SK-N-SH treated with all-trans-retinoic acid at 6 μM for 48 hours (cell line): ENCODE measurements at regions not wholly inside any gene's neighbourhood (a gene's known extent, or its start where the extent isn't known, plus 50 kb on each side); places are given as distances from the start of the nearest gene placed in this dataset.

Experiments
- ATAC-seq: fragments of 200-7000 bp; cut with Tn5 transposase; 3 replicates; pipeline ENCODE4 v1.9.1; 2020; ENCODE audit warnings: mild to moderate bottlenecking, moderate library complexity
- ARNTL ChIP-seq: fragments of 450-650 bp; formaldehyde crosslinking; IDR thresholded peaks from 2 replicates; pipeline ENCODE4 v1.5.0; 2020; ENCODE audit warnings: low read depth, mild to moderate bottlenecking, moderate library complexity, borderline replicate concordance
- CSDC2 ChIP-seq: fragments of 250-450 bp; sonication (Bioruptor Pico); IDR thresholded peaks from 2 replicates; pipeline ENCODE4 v1.5.0; 2020; ENCODE audit warnings: mild to moderate bottlenecking, moderate library complexity
- ESRRG ChIP-seq: fragments of 250-450 bp; sonication (Bioruptor Pico); IDR thresholded peaks from 2 replicates; pipeline ENCODE4 v1.6.1; 2021; ENCODE audit warnings: mild to moderate bottlenecking
- GLIS3 ChIP-seq: fragments of 250-450 bp; sonication (Bioruptor Pico); IDR thresholded peaks from 2 replicates; pipeline ENCODE4 v1.5.0; 2020; ENCODE audit warnings: mild to moderate bottlenecking, moderate library complexity
- ISL1 ChIP-seq: fragments of 250-450 bp; sonication (Bioruptor Pico); IDR thresholded peaks from 2 replicates; pipeline ENCODE4 v2.1.2; 2022; ENCODE audit warnings: mild to moderate bottlenecking, moderate library complexity
- OSR1 ChIP-seq: fragments of 250-450 bp; sonication (Bioruptor Pico); IDR thresholded peaks from 2 replicates; pipeline ENCODE4 v1.8.0; 2022; ENCODE audit warnings: moderate library complexity, mild to moderate bottlenecking, inconsistent platforms
- PPARA ChIP-seq: fragments of 250-450 bp; sonication (Bioruptor Pico); IDR thresholded peaks from 2 replicates; pipeline ENCODE4 v1.5.0; 2020; ENCODE audit warnings: mild to moderate bottlenecking, borderline replicate concordance
- RARB ChIP-seq: fragments of 250-450 bp; sonication (Bioruptor Pico); IDR thresholded peaks from 2 replicates; pipeline ENCODE4 v1.8.0; 2021; ENCODE audit warnings: mild to moderate bottlenecking, moderate library complexity
- SNAI2 ChIP-seq: fragments of 250-450 bp; sonication (Bioruptor Pico); IDR thresholded peaks from 2 replicates; pipeline ENCODE4 v1.5.0; 2020; ENCODE audit warnings: mild to moderate bottlenecking, moderate library complexity
- TCF4 ChIP-seq: fragments of 250-450 bp; sonication (Bioruptor Pico); IDR thresholded peaks from 2 replicates; pipeline ENCODE4 v1.8.0; 2021; ENCODE audit warnings: mild to moderate bottlenecking, moderate library complexity, borderline replicate concordance
- TOX ChIP-seq: fragments of 250-450 bp; sonication (Bioruptor Pico); IDR thresholded peaks from 2 replicates; pipeline ENCODE4 v1.8.0; 2021; ENCODE audit warnings: mild to moderate bottlenecking, moderate library complexity, borderline replicate concordance
- ZFP30 ChIP-seq: fragments of 450-650 bp; formaldehyde crosslinking; IDR thresholded peaks from 2 replicates; pipeline ENCODE4 v1.5.0; 2022; ENCODE audit warnings: mild to moderate bottlenecking, moderate library complexity
- ZNF565 ChIP-seq: fragments of 450-650 bp; formaldehyde crosslinking; conservative IDR thresholded peaks from 2 replicates; pipeline ENCODE4 v1.5.0; 2020; ENCODE audit warnings: low read depth, mild to moderate bottlenecking, moderate library complexity
- ZNF70 ChIP-seq: fragments of 450-650 bp; formaldehyde crosslinking; IDR thresholded peaks from 2 replicates; pipeline ENCODE4 v1.5.0; 2020; ENCODE audit warnings: mild to moderate bottlenecking, moderate library complexity
- ZNF8 ChIP-seq: fragments of 450-650 bp; formaldehyde crosslinking; IDR thresholded peaks from 2 replicates; pipeline ENCODE4 v1.5.0; 2020; ENCODE audit warnings: mild to moderate bottlenecking, moderate library complexity
- TF ChIP-seq, protein P1 (sequence below): fragments of 250-450 bp; sonication (Bioruptor Pico); IDR thresholded peaks from 2 replicates; pipeline ENCODE4 v1.5.0; 2020; ENCODE audit warnings: mild to moderate bottlenecking, moderate library complexity
- TF ChIP-seq, protein P2 (sequence below): fragments of 250-450 bp; sonication (Bioruptor Pico); IDR thresholded peaks from 2 replicates; pipeline ENCODE4 v1.5.1; 2020; ENCODE audit warnings: low read depth, mild to moderate bottlenecking, moderate library complexity
- TF ChIP-seq, protein P3 (sequence below): fragments of 250-450 bp; sonication (Bioruptor Pico); IDR thresholded peaks from 2 replicates; pipeline ENCODE4 v1.8.0; 2020; ENCODE audit warnings: mild to moderate bottlenecking, moderate library complexity, borderline replicate concordance
- TF ChIP-seq, protein P4 (sequence below): fragments of 250-450 bp; sonication (Bioruptor Pico); IDR thresholded peaks from 2 replicates; pipeline ENCODE4 v1.8.0; 2021; ENCODE audit warnings: low read depth, mild to moderate bottlenecking, moderate library complexity, borderline replicate concordance

DNA sequence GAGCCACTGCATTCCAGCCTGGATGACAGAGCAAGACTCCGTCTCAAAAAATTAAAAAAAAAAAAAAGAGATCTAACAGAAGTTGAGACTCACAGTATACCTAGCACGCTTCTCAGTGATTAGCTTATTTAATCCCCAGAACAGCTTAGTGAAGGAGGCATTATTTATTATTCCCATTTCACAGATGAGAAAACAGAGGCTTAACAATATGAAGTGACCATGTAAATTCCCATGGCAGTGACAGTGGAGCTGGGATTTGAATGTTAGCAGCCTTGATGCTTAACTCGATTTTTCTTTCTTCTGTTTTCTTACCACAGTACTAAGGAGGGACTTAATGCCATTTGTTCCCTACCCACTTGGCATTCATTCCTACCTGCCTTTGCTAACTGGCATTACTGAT lies 89.9 kb upstream of the ZNF217 start:
- TF ChIP-seq ARNTL (CRISPR knock-in tag) (no peak), ZFP30 (CRISPR knock-in tag) (no peak), ESRRG (CRISPR knock-in tag) (no peak)
- TF ChIP-seq, all 23 proteins: peak for 0
- no peak for ATAC-seq

DNA sequence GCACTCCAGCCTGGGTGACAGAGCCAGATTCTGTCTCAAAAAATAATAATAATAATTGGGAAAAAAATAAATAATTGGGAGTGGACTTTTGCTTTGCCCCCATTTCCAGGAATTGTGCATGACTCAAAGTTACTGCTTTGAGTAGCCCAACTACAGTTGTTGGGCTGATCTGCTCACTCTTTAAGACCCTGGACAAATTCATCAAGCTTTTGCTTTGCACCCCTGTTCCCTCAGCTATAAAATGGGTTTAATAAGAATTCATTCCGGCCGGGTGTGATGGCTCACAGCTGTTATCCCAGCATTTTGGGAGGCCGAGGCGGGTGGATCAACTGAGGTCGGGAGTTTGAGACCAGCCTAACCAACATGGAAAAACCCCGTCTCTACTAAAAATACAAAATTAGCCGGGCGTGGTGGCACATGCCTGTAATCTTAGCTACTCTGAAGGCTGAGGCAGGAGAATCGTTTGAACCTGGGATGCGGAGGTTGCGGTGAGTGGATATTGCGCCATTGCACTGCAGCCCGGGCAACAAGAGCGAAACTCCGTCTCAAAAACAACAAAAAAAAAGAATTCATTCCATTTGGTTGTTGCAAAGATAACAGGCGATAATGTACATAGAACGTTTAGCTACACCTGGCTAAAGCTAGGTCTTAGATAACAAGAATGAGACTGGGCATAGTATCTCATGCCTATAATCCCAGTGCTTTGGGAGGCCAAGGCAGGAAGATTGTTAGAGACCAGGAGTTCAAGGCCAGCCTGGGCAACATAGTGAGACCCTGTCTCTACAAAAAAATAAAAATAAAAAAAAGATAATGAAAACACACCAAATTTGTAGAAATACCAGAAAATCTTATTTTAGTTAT lies 87.9 kb upstream of the ZNF217 start:
- ATAC-seq: no peak
- no peak for TF ChIP-seq SNAI2 (CRISPR knock-in tag)
- no peak for TF ChIP-seq ZFP30 (CRISPR knock-in tag)
- no peak for TF ChIP-seq ZNF70

DNA sequence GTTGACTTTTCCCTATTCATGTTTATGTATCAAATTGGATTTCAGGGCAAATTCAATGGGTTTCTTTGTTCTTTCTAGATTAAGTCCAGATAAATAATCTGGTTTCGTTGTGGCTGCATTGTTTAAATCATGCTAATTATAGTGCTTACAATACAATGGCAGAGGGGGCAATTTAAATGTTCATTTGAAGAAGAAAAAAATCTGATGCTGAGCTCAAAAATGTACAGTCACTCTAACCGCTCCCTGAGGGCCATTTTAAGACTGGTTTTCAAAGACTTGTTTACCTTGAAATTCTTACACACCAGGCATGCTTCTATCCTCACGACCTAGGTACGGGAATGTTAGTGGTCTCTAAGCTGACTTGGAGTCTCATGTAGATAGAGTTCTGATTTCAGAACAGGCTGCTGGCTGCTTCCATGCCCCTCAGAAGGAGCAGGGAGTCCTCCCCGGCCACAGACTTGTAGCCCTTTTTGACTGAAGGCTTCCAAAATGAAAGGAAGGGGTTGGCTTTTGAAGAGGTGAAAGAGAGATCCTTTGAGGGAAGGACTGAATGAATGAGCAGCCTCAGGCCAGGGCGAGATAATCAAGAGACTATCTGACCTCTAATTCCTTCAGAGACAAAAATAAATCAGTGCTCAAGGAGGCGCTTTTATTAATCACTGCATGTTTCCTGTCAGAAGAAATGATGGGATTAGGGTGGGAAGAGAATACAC lies 86.1 kb upstream of the ZNF217 start:
- TF ChIP-seq PPARA (CRISPR knock-in tag) (no peak), OSR1 (CRISPR knock-in tag) (no peak), TCF4 (peak; percentile 78; the same call in 1 of the 2 replicates), GLIS3 (CRISPR knock-in tag) (no peak), ISL1 (CRISPR knock-in tag) (peak; percentile 40; the same call in 1 of the 2 replicates), ZFP30 (CRISPR knock-in tag) (no peak), TOX (CRISPR knock-in tag) (no peak), ESRRG (CRISPR knock-in tag) (no peak), ARNTL (CRISPR knock-in tag) (no peak)
- TF ChIP-seq, protein P1, sequence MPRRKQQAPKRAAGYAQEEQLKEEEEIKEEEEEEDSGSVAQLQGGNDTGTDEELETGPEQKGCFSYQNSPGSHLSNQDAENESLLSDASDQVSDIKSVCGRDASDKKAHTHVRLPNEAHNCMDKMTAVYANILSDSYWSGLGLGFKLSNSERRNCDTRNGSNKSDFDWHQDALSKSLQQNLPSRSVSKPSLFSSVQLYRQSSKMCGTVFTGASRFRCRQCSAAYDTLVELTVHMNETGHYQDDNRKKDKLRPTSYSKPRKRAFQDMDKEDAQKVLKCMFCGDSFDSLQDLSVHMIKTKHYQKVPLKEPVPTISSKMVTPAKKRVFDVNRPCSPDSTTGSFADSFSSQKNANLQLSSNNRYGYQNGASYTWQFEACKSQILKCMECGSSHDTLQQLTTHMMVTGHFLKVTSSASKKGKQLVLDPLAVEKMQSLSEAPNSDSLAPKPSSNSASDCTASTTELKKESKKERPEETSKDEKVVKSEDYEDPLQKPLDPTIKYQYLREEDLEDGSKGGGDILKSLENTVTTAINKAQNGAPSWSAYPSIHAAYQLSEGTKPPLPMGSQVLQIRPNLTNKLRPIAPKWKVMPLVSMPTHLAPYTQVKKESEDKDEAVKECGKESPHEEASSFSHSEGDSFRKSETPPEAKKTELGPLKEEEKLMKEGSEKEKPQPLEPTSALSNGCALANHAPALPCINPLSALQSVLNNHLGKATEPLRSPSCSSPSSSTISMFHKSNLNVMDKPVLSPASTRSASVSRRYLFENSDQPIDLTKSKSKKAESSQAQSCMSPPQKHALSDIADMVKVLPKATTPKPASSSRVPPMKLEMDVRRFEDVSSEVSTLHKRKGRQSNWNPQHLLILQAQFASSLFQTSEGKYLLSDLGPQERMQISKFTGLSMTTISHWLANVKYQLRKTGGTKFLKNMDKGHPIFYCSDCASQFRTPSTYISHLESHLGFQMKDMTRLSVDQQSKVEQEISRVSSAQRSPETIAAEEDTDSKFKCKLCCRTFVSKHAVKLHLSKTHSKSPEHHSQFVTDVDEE (CRISPR knock-in tag): no peak
- TF ChIP-seq, protein P2, sequence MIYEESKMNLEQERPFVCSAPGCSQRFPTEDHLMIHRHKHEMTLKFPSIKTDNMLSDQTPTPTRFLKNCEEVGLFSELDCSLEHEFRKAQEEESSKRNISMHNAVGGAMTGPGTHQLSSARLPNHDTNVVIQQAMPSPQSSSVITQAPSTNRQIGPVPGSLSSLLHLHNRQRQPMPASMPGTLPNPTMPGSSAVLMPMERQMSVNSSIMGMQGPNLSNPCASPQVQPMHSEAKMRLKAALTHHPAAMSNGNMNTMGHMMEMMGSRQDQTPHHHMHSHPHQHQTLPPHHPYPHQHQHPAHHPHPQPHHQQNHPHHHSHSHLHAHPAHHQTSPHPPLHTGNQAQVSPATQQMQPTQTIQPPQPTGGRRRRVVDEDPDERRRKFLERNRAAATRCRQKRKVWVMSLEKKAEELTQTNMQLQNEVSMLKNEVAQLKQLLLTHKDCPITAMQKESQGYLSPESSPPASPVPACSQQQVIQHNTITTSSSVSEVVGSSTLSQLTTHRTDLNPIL (CRISPR knock-in tag): no peak
- TF ChIP-seq, protein P3, sequence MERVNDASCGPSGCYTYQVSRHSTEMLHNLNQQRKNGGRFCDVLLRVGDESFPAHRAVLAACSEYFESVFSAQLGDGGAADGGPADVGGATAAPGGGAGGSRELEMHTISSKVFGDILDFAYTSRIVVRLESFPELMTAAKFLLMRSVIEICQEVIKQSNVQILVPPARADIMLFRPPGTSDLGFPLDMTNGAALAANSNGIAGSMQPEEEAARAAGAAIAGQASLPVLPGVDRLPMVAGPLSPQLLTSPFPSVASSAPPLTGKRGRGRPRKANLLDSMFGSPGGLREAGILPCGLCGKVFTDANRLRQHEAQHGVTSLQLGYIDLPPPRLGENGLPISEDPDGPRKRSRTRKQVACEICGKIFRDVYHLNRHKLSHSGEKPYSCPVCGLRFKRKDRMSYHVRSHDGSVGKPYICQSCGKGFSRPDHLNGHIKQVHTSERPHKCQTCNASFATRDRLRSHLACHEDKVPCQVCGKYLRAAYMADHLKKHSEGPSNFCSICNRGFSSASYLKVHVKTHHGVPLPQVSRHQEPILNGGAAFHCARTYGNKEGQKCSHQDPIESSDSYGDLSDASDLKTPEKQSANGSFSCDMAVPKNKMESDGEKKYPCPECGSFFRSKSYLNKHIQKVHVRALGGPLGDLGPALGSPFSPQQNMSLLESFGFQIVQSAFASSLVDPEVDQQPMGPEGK: no peak
- ATAC-seq: no peak

DNA sequence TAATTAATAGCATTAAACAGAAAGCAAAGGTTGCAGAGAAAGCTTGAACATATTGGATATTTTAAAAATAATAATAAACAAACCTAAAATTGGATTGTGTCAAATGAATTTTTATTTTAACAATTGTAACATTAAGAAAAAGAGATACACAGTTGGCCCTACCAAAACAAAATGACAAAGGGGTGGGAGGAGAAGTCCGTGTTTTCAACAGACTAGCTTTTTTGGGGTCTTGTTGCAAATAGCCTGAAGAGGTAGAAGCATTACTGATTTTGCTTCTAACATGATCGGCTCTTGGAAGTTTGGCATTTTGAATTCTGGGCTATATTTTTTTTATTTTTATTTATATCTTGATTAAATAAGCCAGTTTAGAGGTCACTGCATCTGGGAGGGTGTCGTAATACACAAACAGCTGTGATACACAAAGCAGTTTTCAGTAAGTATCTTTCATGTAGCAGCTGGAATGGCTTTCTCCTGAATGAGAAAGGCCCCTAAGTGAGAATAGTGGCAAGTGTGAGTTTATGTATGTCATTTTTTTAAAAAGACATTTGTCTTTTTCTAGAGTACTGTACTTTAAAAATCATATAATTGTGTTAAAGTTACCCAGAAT lies 85.5 kb upstream of the ZNF217 start:
- ATAC-seq: no peak
- TF ChIP-seq, protein P1 (CRISPR knock-in tag): no peak
- TF ChIP-seq TOX (CRISPR knock-in tag) (no peak), SNAI2 (CRISPR knock-in tag) (no peak), ZNF8 (CRISPR knock-in tag) (no peak), GLIS3 (CRISPR knock-in tag) (no peak), ISL1 (CRISPR knock-in tag) (no peak), TCF4 (no peak), OSR1 (CRISPR knock-in tag) (no peak), PPARA (CRISPR knock-in tag) (no peak), CSDC2 (CRISPR knock-in tag) (no peak), ARNTL (CRISPR knock-in tag) (no peak), ESRRG (CRISPR knock-in tag) (no peak), ZNF565 (CRISPR knock-in tag) (no peak), RARB (CRISPR knock-in tag) (no peak)
- TF ChIP-seq, protein P4, sequence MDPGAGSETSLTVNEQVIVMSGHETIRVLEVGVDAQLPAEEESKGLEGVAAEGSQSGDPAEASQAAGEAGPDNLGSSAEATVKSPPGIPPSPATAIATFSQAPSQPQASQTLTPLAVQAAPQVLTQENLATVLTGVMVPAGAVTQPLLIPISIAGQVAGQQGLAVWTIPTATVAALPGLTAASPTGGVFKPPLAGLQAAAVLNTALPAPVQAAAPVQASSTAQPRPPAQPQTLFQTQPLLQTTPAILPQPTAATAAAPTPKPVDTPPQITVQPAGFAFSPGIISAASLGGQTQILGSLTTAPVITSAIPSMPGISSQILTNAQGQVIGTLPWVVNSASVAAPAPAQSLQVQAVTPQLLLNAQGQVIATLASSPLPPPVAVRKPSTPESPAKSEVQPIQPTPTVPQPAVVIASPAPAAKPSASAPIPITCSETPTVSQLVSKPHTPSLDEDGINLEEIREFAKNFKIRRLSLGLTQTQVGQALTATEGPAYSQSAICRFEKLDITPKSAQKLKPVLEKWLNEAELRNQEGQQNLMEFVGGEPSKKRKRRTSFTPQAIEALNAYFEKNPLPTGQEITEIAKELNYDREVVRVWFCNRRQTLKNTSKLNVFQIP (CRISPR knock-in tag): no peak
